ENCODE measurements at regions not wholly inside any gene's neighbourhood (a gene's known extent, or its start where the extent isn't known, plus 50 kb on each side); places are given as distances from the start of the nearest gene placed in this dataset.

GRCh38 chr2:45068571-45069140 is 59.4 kb upstream of the SIX2 start:
- DNase-seq (ENCODE audit: low spot score), result no peak

- DNase-seq (ENCODE audit: low spot score), result no peak
These were observed 58.8 kb upstream of the SIX2 start for GRCh38 chr2:45067859-45068570.

Measured in activated CD4-positive, alpha-beta T cell treated with anti-CD3 and anti-CD28 coated beads, Interleukin-2, Interleukin-4, amounts not matched to agents 100 ng/mL and 50 ng/mL, durations not matched to agents 16 hours and 8 hours (primary cell).